ENCODE measurements at regions not wholly inside any gene's neighbourhood (a gene's known extent, or its start where the extent isn't known, plus 50 kb on each side); places are given as distances from the start of the nearest gene placed in this dataset.
A peak's percentile ranks its signal among the peaks of the same experiment; 100 is the strongest.

DNA sequence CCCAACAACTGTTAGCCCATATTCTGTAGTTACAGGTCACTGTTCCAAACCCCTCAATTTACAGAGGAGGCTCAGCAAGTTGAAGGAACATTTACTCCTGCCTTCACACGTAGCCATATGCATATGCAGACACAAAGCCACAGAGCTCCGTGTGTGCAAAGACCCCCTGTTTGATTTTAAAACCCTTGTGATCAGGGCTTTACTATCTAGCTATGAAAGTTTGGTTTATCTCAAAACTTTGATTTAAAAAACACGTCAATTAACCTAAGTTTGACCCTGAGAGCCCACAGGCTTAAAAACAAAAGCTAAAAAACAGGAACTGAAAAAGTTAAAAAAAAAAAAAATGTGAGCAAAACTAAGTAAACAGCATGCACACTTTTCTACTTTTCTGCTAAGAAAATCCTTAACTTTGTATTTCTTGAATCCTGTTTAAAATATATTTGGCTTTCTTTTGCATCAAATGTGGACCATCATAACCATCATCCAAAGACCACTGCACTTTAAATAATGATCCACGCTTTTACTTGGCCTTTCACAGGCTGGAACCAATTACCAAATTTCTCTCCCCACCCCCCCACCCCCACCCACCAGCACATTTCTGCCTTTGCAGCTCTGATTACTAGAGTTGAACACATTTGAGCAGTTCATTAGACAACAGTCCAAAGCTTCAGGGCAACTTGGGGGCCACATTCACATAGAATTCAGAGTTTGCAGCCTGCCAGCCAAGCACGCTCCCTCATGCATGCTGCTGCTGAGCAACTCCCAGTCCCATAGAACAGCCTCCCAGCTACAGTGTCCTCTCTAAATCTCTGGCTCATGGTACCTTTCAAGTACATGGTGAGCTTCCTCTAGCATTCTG, 128.8 kb upstream of the MAP3K1 start:
- no peak for DNase-seq
- TF ChIP-seq POLR2A (IDR thresholded peaks at IDR 0.05; ENCODE audit: low read length) (no peak), GATA1 (IDR thresholded peaks at IDR 0.05; ENCODE audit: low read depth, low read length) (no peak)

DNA sequence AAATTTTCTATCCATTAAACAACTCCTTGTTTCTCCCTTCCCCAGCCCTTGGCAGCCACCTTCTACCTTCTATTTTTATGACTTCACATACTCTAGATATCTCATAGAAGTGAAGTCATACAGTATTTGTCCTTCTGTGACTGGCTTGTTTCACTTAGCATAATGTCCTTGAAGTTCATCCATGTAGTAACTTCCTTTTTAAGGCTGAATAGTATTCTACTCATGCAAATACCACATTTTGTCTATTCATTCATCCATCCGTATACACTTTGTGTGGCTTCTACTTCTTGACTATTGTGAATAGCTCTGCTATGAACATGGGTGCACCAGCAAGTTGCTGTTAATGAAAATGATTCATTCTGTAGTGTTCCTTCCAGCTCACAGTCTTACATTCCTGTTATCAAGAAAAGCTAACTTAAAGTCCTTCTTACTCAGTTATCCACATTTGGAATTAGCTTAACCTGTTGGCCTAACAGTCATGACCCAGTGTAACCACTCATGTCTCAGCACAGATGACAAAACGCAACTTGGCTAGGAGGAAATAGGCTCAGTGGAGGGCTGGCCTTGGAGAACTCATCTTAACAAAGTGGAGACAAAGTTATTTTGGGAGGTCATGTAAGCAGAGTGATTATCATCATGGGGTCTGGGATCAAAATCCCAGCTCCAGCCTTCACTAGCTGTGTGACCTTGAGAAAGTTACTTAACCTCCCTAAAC, 129.7 kb upstream of the MAP3K1 start:
- DNase-seq, result no peak
- TF ChIP-seq POLR2A (IDR thresholded peaks at IDR 0.05; ENCODE audit: low read length) (no peak), GATA1 (IDR thresholded peaks at IDR 0.05; ENCODE audit: low read depth, low read length) (no peak)

DNA sequence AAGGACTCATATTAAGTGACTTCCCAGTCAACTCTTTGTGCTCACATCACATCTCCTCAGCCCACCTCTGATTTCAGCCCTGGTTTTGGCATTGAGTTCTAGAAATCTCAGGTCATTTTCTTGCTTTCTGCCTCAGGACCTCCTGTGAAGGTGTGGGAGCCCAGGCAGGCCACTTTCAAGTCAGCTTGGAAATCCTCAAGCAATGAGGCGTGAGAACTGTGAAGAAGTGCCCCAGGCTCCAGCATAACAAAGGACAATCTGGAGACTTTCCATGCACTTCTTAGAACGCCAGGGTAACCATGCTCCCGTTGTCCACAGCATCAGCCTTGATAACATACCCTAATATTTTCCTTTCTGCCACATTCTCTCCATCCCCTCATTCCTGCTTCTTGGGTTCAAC, 131.2 kb upstream of the MAP3K1 start:
- DNase-seq, result no peak
- TF ChIP-seq GATA1 (IDR thresholded peaks at IDR 0.05; ENCODE audit: low read depth, low read length) (no peak), POLR2A (IDR thresholded peaks at IDR 0.05; ENCODE audit: low read length) (no peak)

DNA sequence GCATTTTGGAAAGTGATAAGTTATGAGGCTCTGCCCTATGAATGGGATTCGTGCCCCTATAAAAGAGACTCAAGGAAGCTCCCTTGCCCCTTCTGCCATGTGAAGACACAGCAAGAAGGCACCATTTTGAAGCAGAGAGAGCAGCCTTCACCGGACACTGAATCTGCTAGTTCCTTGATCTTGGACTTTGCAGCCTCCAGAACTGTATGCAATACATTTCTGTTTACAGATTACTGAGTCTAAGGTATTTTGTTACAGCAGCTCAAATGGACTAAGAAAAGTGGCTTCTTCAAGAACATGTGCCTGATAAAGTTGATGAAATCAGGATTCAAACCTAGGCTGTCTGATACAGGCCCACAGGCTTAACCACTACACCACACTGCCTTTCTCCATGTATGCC, 131.6 kb upstream of the MAP3K1 start:
- TF ChIP-seq GATA1 (IDR thresholded peaks at IDR 0.05; ENCODE audit: low read depth, low read length), result no peak
- no peak for TF ChIP-seq POLR2A (IDR thresholded peaks at IDR 0.05; ENCODE audit: low read length)
- no peak for DNase-seq

DNA sequence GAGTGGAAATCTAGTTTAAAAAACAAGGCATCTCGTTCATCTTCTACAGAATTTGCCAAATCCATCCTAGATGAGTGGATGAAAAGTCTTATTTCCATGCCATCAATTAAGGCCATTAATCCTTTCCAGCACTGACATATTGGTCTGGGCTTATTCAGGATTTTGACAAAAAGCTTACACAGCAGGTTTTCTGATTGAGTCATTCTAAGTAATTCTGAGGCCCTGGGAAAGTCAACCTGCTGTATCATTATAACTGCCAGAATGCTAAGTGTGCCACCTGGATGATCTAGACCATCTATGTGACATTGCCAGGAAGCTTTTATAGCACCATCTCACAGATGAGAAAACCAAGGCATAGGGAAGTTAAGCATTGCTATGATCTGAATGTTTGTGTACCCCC, 132.1 kb upstream of the MAP3K1 start:
- TF ChIP-seq POLR2A (IDR thresholded peaks at IDR 0.05; ENCODE audit: low read length), result no peak
- TF ChIP-seq GATA1 (IDR thresholded peaks at IDR 0.05; ENCODE audit: low read depth, low read length), result no peak
- no peak for DNase-seq

DNA sequence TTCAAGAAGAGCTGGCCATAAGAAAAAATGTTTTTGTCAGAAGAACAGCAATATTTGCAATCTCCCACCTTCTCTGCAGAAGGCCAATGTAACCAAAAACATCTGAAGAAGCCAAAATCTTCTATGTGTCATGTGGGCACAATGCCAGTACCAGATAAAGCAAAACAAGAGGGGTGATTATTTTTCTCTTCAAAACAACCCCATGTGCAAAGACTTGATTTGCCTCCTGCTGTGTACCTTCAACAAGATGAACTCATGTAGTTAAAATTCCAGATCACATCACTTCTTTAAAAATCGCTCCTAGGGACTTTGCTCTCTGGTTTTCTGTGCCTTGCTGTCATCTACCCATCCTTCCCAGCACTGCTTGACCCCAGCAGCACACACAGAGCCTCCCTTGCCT, 134.0 kb upstream of the MAP3K1 start:
- peak; percentile 28 to 37 for DNase-seq
- no peak for TF ChIP-seq POLR2A (IDR thresholded peaks at IDR 0.05; ENCODE audit: low read length)
- TF ChIP-seq GATA1 (IDR thresholded peaks at IDR 0.05; ENCODE audit: low read depth, low read length), result no peak

DNA sequence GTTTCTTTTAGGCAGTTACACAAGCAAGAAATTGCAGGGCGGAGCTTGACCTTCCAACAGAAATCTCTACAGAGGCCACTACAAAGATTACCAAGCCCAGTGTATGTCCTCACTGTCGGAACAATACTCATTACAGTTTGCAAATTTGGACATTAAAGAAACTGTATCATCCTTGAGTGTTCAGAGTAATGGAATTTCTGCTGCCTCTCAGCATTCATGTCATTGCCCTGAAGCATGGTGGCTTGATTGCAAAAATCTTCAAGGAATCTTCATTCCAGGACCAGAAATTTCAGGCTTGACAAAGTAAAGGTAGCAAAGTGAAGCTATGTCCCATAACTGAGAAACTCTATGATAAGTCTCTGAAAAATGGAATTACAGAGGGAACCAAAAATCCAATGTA, 134.6 kb upstream of the MAP3K1 start:
- TF ChIP-seq POLR2A (IDR thresholded peaks at IDR 0.05; ENCODE audit: low read length) (no peak), GATA1 (IDR thresholded peaks at IDR 0.05; ENCODE audit: low read depth, low read length) (no peak)
- no peak for DNase-seq

DNA sequence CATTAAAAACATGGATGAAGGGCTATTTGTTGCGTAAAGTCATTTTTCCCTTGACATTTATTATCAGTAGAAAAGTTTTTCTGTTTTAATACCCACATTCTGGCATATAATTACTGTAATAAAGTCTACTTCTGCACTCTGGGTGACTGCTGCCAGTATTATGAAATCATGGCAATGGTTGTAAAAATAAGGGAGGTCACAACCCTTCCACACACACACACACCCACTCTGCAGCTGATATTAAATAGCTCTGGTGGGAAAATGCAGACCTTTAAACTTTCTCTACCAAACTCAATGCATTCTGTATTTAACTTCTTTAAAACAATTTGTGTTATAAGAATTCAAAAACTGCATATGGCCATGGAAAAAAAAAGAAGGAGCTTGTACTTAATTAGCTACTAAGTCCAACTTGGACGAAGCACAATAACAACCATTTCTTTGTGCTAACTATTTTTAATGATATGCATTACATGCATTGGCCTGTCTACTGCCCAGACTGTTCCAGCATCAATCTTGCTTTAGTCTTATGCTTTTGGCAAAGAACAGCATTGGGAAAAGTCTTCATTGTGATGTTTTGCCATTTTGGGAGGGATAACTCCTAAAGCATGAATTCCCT, 137.6 kb upstream of the MAP3K1 start:
- TF ChIP-seq POLR2A (IDR thresholded peaks at IDR 0.05; ENCODE audit: low read length) (no peak), GATA1 (IDR thresholded peaks at IDR 0.05; ENCODE audit: low read depth, low read length) (no peak)
- no peak for DNase-seq

DNA sequence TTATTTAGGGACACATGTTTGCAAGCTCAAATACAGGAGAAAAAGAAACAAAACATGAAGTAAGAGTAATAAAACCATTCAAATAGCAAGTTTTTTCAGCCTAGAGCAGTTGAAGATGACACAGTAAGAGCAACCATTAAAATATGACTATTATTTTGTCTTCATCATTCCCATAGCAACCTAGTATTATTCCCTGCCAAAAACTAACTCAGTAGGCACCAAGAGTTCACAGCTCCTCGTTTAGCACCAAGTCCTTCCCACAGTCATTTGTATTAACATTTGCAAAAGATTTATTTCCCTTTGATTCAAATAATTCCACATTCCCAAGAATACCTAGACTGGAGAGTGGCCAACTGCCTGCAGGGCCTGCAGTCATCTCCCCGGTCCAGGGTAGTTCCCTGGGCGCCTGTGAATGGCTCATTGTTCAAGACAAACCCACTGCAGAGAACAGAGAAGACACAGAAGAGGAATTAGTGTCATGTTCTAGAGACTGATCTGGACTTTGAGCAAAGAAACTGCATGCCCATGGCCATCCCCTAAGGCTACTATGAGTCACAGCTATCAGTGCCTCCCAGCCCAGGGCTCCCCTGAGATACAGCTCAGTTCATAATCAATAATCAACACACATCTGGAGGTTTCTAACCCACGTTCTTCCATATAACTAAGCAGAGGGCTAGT, 139.1 kb upstream of the MAP3K1 start:
- TF ChIP-seq POLR2A (IDR thresholded peaks at IDR 0.05; ENCODE audit: low read length), result no peak
- TF ChIP-seq GATA1 (IDR thresholded peaks at IDR 0.05; ENCODE audit: low read depth, low read length), result no peak
- peak; percentile 74 to 86 for DNase-seq

DNA sequence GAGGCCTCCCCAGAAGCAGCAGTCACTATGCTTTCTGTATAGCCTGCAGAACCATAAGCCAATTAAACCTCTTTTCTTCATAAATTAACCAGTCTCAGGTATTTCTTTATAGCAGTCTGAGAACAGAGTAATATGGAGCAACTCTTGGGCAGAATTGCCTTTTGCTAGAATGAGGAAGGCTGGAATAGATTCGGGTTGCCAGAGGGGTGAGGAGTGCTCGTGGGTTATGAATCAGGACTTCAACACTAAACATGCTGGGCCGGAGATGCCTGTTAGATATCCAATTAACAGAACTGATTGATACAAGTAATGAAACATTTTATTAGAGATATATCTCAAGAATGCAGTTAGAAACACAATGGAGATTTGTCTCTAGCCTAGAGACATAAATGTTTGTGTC, 140.9 kb upstream of the MAP3K1 start:
- TF ChIP-seq POLR2A (IDR thresholded peaks at IDR 0.05; ENCODE audit: low read length) (no peak), GATA1 (IDR thresholded peaks at IDR 0.05; ENCODE audit: low read depth, low read length) (no peak)
- DNase-seq, result no peak

DNA sequence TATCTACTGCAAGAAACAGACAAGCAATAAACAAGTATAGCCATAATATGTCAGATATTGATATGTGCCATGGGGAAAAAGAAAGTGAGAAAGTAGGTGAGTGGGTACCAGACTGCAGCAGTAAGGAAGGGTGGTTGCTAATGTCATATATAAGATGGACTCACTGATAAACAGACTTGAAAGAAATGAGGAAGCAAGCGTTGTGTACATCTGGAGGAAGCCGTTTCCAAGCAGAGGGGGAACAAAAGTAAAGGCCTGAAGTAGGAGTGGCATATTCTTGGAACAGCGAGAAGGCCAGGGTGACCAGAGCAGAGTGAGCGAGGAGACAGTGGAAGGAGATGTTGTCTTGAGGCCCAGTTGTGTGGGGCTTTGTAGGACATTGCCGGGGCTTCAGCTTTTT, 142.2 kb upstream of the MAP3K1 start:
- no peak for TF ChIP-seq POLR2A (IDR thresholded peaks at IDR 0.05; ENCODE audit: low read length)
- TF ChIP-seq GATA1 (IDR thresholded peaks at IDR 0.05; ENCODE audit: low read depth, low read length), result no peak
- no peak for DNase-seq

DNA sequence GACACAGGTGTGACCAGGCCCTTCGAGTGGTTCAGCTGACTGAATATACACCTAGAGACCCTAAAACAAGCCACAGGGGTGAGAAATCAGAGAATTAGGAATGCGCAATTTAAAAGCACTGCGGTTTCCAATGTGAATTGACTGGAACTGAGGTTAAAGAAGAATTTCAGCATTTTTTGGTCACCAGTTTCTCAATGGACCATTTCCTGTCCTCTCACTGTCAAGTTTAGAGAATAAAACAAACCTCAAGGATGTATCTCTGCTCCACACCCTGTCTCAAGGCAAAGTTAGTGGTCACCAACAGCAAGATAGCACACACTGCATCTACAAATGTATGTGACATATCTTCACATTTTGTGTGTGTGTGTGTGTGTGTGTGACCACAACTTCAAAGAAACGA, 143.8 kb upstream of the MAP3K1 start:
- no peak for DNase-seq
- no peak for TF ChIP-seq POLR2A (IDR thresholded peaks at IDR 0.05; ENCODE audit: low read length)
- no peak for TF ChIP-seq GATA1 (IDR thresholded peaks at IDR 0.05; ENCODE audit: low read depth, low read length)

DNA sequence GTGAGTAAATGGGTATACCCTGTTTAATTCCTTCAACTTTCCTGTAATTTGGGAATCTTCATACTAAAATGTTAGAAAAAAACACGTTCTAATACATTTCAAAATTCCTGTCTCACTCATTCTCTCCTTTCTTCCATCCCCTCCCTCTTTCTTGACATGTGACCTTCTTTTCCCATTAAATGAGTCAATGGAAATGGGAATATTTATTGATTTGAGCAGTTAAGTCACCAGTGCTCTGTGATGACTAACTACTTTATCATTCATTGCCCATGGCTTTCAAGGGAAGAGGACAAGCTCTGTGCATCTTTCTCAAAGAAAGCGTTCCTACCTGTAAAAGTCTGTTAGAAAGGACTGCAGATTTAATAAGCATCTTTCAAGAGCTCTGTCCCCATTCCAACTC, 144.4 kb upstream of the MAP3K1 start:
- DNase-seq, result no peak
- TF ChIP-seq POLR2A (IDR thresholded peaks at IDR 0.05; ENCODE audit: low read length), result no peak
- no peak for TF ChIP-seq GATA1 (IDR thresholded peaks at IDR 0.05; ENCODE audit: low read depth, low read length)

All from erythroblast (primary cell).